ENCODE measurements at regions not wholly inside any gene's neighbourhood (a gene's known extent, or its start where the extent isn't known, plus 50 kb on each side); places are given as distances from the start of the nearest gene placed in this dataset.

DNA sequence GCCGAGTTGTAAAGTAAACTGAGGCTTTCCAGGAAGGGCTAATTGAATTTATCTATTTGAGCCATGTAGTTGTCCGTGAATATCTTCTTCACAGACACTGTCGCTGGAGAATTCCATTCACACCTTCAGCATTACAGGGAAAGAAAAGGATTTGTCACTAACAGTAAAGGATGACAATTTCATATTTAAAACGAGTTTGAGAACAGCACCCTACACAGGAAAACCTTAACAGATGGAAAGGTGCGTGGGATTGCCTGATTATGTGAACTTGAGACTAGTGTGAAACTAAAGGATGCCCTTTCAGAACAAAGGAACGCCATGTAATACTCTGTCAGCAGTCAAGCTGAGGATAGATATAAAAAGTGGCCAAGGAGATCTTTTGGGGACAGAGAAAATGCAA lies 492.5 kb upstream of the ADGRL2 start:
- H3K9ac ChIP-seq (ENCODE audit: low read length) = peak overlapping the region; percentile 68
- H2AFZ ChIP-seq (ENCODE audit: low read depth, low read length) = no peak overlapping the region
- TF ChIP-seq RAD21 (conservative IDR thresholded peaks at IDR 0.05) (no peak), EP300 (conservative IDR thresholded peaks at IDR 0.05; ENCODE audit: poor library complexity, severe bottlenecking) (no peak), MXI1 (conservative IDR thresholded peaks at IDR 0.05; ENCODE audit: poor library complexity, severe bottlenecking) (no peak), EZH2 (IDR thresholded peaks at IDR 0.05; ENCODE audit: borderline replicate concordance, insufficient read depth, low read length, poor library complexity, severe bottlenecking) (no peak), SMC3 (conservative IDR thresholded peaks at IDR 0.05; ENCODE audit: poor library complexity) (no peak), REST (IDR thresholded peaks at IDR 0.05; ENCODE audit: borderline replicate concordance) (no peak), TAF1 (IDR thresholded peaks at IDR 0.05; ENCODE audit: low read depth) (no peak), POLR2AphosphoS5 (IDR thresholded peaks at IDR 0.05) (no peak)
- TF ChIP-seq, protein P1, sequence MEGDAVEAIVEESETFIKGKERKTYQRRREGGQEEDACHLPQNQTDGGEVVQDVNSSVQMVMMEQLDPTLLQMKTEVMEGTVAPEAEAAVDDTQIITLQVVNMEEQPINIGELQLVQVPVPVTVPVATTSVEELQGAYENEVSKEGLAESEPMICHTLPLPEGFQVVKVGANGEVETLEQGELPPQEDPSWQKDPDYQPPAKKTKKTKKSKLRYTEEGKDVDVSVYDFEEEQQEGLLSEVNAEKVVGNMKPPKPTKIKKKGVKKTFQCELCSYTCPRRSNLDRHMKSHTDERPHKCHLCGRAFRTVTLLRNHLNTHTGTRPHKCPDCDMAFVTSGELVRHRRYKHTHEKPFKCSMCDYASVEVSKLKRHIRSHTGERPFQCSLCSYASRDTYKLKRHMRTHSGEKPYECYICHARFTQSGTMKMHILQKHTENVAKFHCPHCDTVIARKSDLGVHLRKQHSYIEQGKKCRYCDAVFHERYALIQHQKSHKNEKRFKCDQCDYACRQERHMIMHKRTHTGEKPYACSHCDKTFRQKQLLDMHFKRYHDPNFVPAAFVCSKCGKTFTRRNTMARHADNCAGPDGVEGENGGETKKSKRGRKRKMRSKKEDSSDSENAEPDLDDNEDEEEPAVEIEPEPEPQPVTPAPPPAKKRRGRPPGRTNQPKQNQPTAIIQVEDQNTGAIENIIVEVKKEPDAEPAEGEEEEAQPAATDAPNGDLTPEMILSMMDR (IDR thresholded peaks at IDR 0.05; ENCODE audit: poor library complexity, severe bottlenecking) = no peak
- H3K79me2 ChIP-seq (replicated peaks; ENCODE audit: insufficient read depth, low read length) = peaks cover 12% of the 10 kb centered on the region
- no peaks in the 10 kb centered on the region for H3F3A ChIP-seq (ENCODE audit: insufficient read depth, low read length, poor library complexity, severe bottlenecking)
- H3K36me3 ChIP-seq (ENCODE audit: insufficient read depth, low read length) = no peaks in the 10 kb centered on the region
- no peaks in the 10 kb centered on the region for H3K9me3 ChIP-seq (ENCODE audit: low read length)
- H4K20me1 ChIP-seq (ENCODE audit: insufficient read depth) = no peaks in the 10 kb centered on the region
- peak overlapping the region; percentile 19 for H3K27ac ChIP-seq (ENCODE audit: low read length)
- no peaks in the 10 kb centered on the region for H3K9me2 ChIP-seq (ENCODE audit: insufficient read depth, low read length)
- H3K27me3 ChIP-seq (ENCODE audit: insufficient read depth, low read depth, low read length) = no peaks in the 10 kb centered on the region
- peak overlapping the region; percentile 71 for H3K4me2 ChIP-seq (ENCODE audit: low read length)
- peak overlapping the region; percentile 65 for H3K4me3 ChIP-seq (ENCODE audit: low read length)

DNA sequence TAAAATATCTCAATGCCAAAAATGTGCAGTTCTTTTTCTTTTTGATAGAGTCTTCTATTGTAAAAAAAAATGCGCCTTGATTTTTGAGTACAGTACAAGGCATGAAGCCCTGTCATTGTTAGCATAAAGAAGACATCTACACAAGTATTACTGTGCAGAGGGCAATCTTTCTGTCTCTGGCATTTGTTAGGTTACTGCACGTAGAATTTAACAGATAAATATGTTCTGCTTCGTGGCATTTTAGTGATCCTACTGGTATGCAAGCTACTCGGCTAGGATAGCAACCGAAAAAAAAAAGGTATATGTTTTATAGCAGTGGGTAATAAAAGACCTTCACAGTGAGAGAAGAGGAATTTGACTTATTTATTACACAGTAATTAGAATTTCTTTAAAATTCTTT lies 492.9 kb upstream of the ADGRL2 start:
- TF ChIP-seq, protein P1 (IDR thresholded peaks at IDR 0.05; ENCODE audit: poor library complexity, severe bottlenecking) = no peak
- TF ChIP-seq TAF1 (IDR thresholded peaks at IDR 0.05; ENCODE audit: low read depth) = no peak
- no peak for TF ChIP-seq EZH2 (IDR thresholded peaks at IDR 0.05; ENCODE audit: borderline replicate concordance, insufficient read depth, low read length, poor library complexity, severe bottlenecking)
- TF ChIP-seq MXI1 (conservative IDR thresholded peaks at IDR 0.05; ENCODE audit: poor library complexity, severe bottlenecking) = no peak
- no peak for TF ChIP-seq SMC3 (conservative IDR thresholded peaks at IDR 0.05; ENCODE audit: poor library complexity)
- no peak for TF ChIP-seq RAD21 (conservative IDR thresholded peaks at IDR 0.05)
- Histone ChIP-seq H3K27ac (ENCODE audit: low read length) (peak overlapping the region; percentile 19), H2AFZ (ENCODE audit: low read depth, low read length) (no peak overlapping the region), H3K4me3 (ENCODE audit: low read length) (peak overlapping the region; percentile 65), H3K9me3 (ENCODE audit: low read length) (no peaks in the 10 kb centered on the region), H3K79me2 (replicated peaks; ENCODE audit: insufficient read depth, low read length) (peaks cover 12% of the 10 kb centered on the region), H3K36me3 (ENCODE audit: insufficient read depth, low read length) (no peaks in the 10 kb centered on the region), H3K27me3 (ENCODE audit: insufficient read depth, low read depth, low read length) (no peaks in the 10 kb centered on the region), H4K20me1 (ENCODE audit: insufficient read depth) (no peaks in the 10 kb centered on the region), H3K9me2 (ENCODE audit: insufficient read depth, low read length) (no peaks in the 10 kb centered on the region), H3K4me2 (ENCODE audit: low read length) (peak overlapping the region; percentile 71), H3F3A (ENCODE audit: insufficient read depth, low read length, poor library complexity, severe bottlenecking) (no peaks in the 10 kb centered on the region), H3K9ac (ENCODE audit: low read length) (peak overlapping the region; percentile 68)

Data from neural cell (in vitro differentiated cells).